Astrocyte (in vitro differentiated cells and primary cell): ENCODE measurements at regions not wholly inside any gene's neighbourhood (a gene's known extent, or its start where the extent isn't known, plus 50 kb on each side); places are given as distances from the start of the nearest gene placed in this dataset.

Experiments
- EZH2 ChIP-seq: IDR thresholded peaks from 2 replicates; pipeline ENCODE4 v1.6.1; 2012; ENCODE audit warnings: mild to moderate bottlenecking, low read length, inconsistent platforms; ENCODE audit not compliant: insufficient read depth
- TF ChIP-seq, protein P1 (sequence below): IDR thresholded peaks from 2 replicates; pipeline ENCODE4 v1.5.1; 2011; ENCODE audit warnings: low read depth, mild to moderate bottlenecking, inconsistent platforms, low read length, moderate library complexity; ENCODE audit not compliant: insufficient read depth

- TF ChIP-seq, protein P1, sequence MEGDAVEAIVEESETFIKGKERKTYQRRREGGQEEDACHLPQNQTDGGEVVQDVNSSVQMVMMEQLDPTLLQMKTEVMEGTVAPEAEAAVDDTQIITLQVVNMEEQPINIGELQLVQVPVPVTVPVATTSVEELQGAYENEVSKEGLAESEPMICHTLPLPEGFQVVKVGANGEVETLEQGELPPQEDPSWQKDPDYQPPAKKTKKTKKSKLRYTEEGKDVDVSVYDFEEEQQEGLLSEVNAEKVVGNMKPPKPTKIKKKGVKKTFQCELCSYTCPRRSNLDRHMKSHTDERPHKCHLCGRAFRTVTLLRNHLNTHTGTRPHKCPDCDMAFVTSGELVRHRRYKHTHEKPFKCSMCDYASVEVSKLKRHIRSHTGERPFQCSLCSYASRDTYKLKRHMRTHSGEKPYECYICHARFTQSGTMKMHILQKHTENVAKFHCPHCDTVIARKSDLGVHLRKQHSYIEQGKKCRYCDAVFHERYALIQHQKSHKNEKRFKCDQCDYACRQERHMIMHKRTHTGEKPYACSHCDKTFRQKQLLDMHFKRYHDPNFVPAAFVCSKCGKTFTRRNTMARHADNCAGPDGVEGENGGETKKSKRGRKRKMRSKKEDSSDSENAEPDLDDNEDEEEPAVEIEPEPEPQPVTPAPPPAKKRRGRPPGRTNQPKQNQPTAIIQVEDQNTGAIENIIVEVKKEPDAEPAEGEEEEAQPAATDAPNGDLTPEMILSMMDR = no peak
- TF ChIP-seq EZH2 = no peak
Measured at GRCh38 chr20:56976336-56976735, 290.1 kb downstream of the BMP7 start.
